Subcutaneous abdominal adipose tissue (tissue), 5 donors: ENCODE measurements at regions not wholly inside any gene's neighbourhood (a gene's known extent, or its start where the extent isn't known, plus 50 kb on each side); places are given as distances from the start of the nearest gene placed in this dataset.

Experiments
- H3K27ac ChIP-seq: one replicate; pipeline ENCODE4 v1.7.0; 2013; ENCODE audit warnings: low read depth, mild to moderate bottlenecking, inconsistent platforms, low read length, moderate library complexity
- H3K27me3 ChIP-seq, 5 donors: one replicate each; pipeline ENCODE4 v1.7.0; 2013; ENCODE audit warnings: low read length in 5 of 5, inconsistent platforms in 1 of 5; ENCODE audit not compliant: control insufficient read depth in 5 of 5, insufficient read depth in 4 of 5
- H3K36me3 ChIP-seq, 5 donors: one replicate each; pipeline ENCODE4 v1.7.0; 2013; ENCODE audit warnings: low read length in 5 of 5; ENCODE audit not compliant: control insufficient read depth in 5 of 5, insufficient read depth in 5 of 5
- H3K4me1 ChIP-seq, 5 donors: one replicate each; pipeline ENCODE4 v1.7.0; 2013; ENCODE audit warnings: low read length in 5 of 5, mild to moderate bottlenecking in 3 of 5, moderate library complexity in 1 of 5; ENCODE audit not compliant: control insufficient read depth in 5 of 5, insufficient read depth in 5 of 5
- H3K4me3 ChIP-seq, 5 donors: one replicate each; pipeline ENCODE4 v1.7.0; 2013; ENCODE audit warnings: low read length in 5 of 5, low read depth in 1 of 5
- H3K9ac ChIP-seq, 5 donors: one replicate each; pipeline ENCODE4 v1.7.0; 2013; ENCODE audit warnings: low read length in 5 of 5, mild to moderate bottlenecking in 4 of 5, moderate library complexity in 3 of 5
- H3K9me3 ChIP-seq, 5 donors: one replicate each; pipeline ENCODE4 v1.7.0; 2013; ENCODE audit warnings: low read length in 5 of 5; ENCODE audit not compliant: control insufficient read depth in 5 of 5
- donor health status: healthy.
- donor health status: healthy.
- donor health status: healthy.
- donor health status: healthy.
- donor health status: healthy.

DNA sequence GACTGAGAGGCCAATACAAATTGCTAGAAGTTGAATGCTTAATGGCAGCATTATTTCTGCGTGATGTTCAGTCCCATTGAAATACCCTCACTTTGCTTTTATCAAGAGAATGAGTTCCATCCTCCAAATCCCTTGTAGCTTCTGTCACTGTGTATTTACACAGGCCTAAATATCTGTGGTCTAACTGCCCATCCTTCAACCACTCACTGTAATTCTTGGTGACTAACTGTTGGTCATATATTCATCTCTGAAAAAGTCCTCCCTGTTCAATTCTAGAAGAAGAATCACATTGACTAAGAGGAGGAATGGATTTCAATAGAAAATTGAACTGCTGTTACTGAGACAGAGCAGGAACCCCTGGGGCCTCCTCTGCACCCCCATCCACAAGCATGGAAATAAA lies 74.2 kb upstream of the L3MBTL4 start:
- no peak overlapping the region for H3K4me3 ChIP-seq
- H3K4me1 ChIP-seq = no peaks in the 10 kb centered on the region
- H3K9ac ChIP-seq = no peak overlapping the region
- no peak overlapping the region for H3K27ac ChIP-seq
- H3K36me3 ChIP-seq = no peaks in the 10 kb centered on the region
- H3K27me3 ChIP-seq = peaks cover 0 to 4% (median 0%) of the 10 kb centered on the region in 5 donors
- H3K9me3 ChIP-seq = no peaks in the 10 kb centered on the region

DNA sequence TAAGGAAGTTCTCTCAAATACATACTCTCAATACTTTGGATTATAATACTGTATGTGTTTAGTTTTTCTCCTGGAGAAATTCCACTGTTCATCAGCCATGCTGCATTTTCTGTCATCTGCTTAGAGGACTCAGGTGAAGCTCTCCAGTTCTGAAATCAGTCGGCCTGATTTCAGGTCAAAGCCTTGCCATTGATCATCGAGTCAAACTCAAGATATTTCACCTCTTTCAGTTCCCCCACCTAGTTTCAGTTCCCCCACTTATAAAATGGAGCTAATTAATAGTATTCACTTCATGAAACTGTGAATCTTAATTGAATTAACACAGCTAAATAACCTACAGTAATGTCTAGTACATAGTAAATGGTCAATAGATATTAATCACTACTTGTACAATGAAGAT lies 75.3 kb upstream of the L3MBTL4 start:
- Histone ChIP-seq H3K9ac (no peak overlapping the region), H3K27me3 (peaks cover 0 to 4% (median 0%) of the 10 kb centered on the region in 5 donors), H3K4me1 (no peaks in the 10 kb centered on the region), H3K36me3 (no peaks in the 10 kb centered on the region), H3K9me3 (no peaks in the 10 kb centered on the region), H3K4me3 (no peak overlapping the region), H3K27ac (no peak overlapping the region)

DNA sequence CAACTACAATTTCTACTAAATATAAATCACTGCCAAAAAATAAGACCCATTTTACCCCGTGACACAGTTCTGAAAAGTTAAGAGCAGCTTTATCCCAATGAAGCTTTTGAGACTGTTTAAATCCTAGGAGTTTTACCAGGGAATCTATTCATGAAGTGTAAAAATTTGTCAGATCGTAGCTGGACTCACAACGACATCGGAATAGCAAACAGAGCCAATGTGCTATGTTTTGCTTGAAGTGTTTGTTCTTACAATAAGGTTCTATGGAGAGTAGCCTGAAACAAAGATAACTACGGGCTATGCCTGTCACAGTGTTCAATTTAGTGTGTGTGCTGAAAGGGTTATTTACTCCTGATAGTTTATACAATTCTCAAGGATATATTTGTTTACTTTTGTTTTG lies 78.5 kb upstream of the L3MBTL4 start:
- no peaks in the 10 kb centered on the region for H3K27me3 ChIP-seq

DNA sequence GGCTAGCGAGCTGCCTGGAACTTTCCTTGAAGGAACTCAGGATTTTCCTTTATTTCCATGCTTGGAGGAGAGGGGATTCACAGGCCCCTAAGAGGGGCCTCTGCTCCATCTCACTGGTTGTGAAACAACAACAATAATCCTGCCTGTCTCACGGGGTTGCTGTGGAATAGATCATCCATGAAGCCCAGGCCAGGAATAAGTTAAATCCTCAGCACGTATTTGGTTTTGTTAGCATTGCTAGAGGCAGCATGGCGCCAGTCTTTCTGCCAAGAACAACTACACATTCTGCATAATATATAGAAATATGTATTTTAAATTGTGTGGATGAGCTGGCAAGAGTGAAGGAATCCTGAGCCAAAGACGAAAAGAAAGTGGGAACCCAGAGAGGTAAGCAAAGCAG lies 80.8 kb upstream of the L3MBTL4 start:
- Histone ChIP-seq H3K36me3 (no peaks in the 10 kb centered on the region), H3K4me1 (no peaks in the 10 kb centered on the region), H3K9ac (no peak overlapping the region), H3K9me3 (no peaks in the 10 kb centered on the region), H3K4me3 (no peak overlapping the region), H3K27me3 (no peaks in the 10 kb centered on the region), H3K27ac (no peak overlapping the region)

More for the DNA sequence above, 78.5 kb upstream of the L3MBTL4 start:
- H3K36me3 ChIP-seq = no peaks in the 10 kb centered on the region
- H3K9ac ChIP-seq = no peak overlapping the region
- H3K4me3 ChIP-seq = no peak overlapping the region
- H3K4me1 ChIP-seq = no peaks in the 10 kb centered on the region
- no peaks in the 10 kb centered on the region for H3K9me3 ChIP-seq
- no peak overlapping the region for H3K27ac ChIP-seq

DNA sequence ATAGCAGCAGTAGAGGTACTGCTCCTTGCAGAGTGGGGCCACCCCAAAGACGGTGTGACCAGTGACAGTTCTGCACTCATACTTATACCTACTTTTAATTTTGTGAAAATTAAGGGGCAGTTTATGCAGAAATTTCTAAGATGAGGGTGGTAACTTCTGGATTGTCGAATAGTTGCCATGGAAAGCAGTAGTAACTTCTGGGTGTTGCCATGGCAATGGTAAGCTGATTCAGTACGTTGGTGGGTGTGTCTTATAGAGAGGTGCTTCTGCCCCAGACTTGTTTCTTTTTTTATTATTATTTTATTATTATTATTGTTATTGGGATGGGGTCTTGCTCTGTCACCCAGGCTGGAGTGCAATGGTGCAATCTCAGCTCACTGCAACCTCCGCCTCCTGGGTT lies 82.8 kb upstream of the L3MBTL4 start:
- no peak overlapping the region for H3K9ac ChIP-seq
- H3K4me3 ChIP-seq = no peak overlapping the region
- H3K4me1 ChIP-seq = no peaks in the 10 kb centered on the region
- H3K9me3 ChIP-seq = no peaks in the 10 kb centered on the region
- H3K27me3 ChIP-seq = no peaks in the 10 kb centered on the region
- no peaks in the 10 kb centered on the region for H3K36me3 ChIP-seq
- no peak overlapping the region for H3K27ac ChIP-seq

DNA sequence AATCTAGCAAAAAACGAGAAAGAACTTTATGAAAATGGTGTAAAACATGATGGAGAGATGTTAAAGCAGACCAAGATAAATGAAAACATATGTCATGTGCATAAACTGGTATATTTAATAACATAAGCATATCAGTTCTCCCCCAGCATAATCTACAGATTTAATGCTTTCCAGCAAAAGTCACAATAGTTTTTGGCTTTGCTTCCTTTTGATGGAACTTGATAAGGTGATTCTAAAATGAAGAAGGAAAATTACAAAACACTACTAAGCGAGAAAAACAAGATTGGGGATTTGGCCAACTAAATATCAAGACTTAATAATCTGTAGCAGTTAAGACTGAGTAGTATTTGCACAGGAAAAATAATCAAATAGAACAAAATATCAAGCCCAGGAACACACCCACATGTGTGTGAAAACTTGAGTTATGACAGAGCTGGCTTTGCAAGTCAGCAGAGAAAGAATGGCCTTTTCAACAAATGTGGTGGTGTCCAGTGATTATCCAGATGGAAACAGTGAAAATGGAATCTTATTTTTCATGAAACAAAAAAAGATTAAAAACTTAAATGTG lies 83.7 kb upstream of the L3MBTL4 start:
- Histone ChIP-seq H3K4me3 (no peak overlapping the region), H3K4me1 (no peaks in the 10 kb centered on the region), H3K27ac (no peak overlapping the region), H3K9ac (no peak overlapping the region), H3K27me3 (no peaks in the 10 kb centered on the region), H3K9me3 (no peaks in the 10 kb centered on the region), H3K36me3 (no peaks in the 10 kb centered on the region)

DNA sequence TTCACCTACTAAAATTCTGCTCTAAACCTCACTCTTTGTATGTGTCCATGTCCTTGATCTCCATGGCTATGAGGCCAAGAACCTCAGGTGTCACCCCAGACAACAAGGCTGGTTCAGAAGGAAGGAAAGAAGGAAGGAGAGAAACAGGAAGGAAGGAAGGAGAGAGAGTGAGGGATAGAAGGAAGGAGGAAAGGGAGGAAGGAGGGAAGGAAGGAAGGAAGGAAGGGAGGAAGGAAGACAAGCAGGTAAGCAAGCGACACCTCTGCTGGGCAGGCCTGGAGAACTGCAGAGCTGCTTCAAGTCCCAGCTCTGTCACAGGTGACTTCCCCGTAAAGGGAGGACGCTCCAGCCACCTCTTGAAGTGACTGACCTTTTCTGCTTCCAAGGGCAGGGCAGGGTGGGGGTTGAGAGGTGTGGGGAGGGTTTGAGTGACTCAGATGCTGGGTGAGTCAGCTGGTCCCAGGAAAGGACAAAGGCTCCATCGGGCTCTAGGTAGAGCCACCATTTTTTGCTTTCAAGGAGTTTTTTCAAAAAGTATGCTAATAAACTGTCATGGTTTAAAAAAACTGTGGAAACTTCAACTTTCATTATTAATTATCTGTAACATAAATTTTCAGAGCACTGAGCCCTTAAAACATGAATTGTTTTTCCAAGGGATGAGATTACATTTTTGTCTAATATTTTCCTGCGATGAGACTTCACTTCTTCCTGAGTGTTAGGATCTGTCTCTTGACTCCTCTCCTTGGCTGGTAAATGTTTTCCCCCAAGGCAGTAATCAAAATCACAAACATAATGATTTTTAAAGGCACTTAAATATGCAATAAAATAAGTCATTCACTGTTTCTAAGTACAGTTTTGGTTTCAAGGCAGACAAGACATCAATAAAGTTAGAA lies 90.1 kb upstream of the L3MBTL4 start:
- Histone ChIP-seq H3K27me3 (no peaks in the 10 kb centered on the region), H3K9me3 (no peaks in the 10 kb centered on the region), H3K9ac (no peak overlapping the region), H3K27ac (no peak overlapping the region), H3K4me1 (no peaks in the 10 kb centered on the region), H3K36me3 (no peaks in the 10 kb centered on the region), H3K4me3 (no peak overlapping the region)

DNA sequence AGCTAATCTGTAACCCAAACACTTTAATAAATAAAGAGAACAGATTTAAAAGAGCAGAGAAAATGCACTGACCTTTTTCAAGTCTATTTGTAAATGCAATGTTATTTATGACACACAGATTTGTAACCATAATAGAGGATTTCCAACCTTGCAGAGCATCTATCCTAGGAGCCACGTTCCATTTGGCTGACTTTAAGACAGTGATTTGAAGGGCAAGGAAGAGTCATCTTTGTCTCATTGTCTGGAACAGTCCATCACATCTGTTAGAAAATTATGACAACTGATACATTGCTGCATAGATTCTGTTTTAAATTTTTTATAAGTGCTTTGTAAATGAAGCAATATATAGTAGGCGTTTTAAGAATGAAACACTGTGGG lies 90.8 kb upstream of the L3MBTL4 start:
- Histone ChIP-seq H3K36me3 (no peaks in the 10 kb centered on the region), H3K27me3 (no peaks in the 10 kb centered on the region), H3K27ac (no peak overlapping the region), H3K4me3 (no peak overlapping the region), H3K4me1 (no peaks in the 10 kb centered on the region), H3K9me3 (no peaks in the 10 kb centered on the region), H3K9ac (no peak overlapping the region)

DNA sequence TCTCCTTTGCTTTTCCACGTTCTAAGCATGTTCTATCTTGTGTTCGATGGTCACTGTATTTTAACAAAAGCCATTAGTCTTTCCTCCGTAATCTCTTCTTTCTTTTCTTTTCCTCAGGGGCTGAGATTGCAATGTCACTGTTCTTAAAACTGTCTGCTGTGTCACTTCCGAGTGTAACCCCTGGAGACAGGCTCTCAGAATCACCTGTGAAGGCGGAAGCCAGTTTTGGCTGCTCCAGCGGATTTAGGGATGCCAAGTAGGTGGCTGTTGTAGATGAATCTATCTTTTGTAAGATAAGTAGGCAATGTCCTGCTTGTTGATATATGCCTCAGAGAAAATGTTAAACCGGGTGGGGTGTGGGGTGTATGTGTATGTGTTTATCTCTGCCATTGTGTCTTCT lies 94.7 kb upstream of the L3MBTL4 start:
- Histone ChIP-seq H3K4me3 (no peak overlapping the region), H3K36me3 (no peaks in the 10 kb centered on the region), H3K9ac (no peak overlapping the region), H3K4me1 (no peaks in the 10 kb centered on the region), H3K27ac (no peak overlapping the region), H3K9me3 (peaks cover 0 to 1% (median 0%) of the 10 kb centered on the region in 5 donors), H3K27me3 (no peaks in the 10 kb centered on the region)

DNA sequence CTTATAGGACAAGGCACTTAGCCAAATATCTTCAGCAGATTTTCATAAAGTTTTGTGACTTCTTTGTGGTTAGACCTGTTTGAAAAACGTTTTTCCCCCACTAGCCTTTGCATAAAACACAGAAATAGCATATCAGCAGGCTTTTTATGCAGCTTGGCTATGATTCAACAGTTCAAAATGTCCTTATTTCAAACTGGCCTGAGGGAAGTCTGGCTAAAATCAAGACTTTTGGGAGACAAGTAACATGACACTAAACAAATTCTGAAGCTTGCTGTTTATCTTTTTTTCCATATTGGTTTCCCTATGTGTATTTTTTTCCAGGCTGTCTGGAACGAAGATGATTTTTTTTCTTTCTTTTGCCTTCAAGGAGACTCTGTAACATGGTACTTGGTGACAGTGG lies 95.1 kb upstream of the L3MBTL4 start:
- no peak overlapping the region for H3K9ac ChIP-seq
- no peak overlapping the region for H3K27ac ChIP-seq
- no peaks in the 10 kb centered on the region for H3K27me3 ChIP-seq
- H3K9me3 ChIP-seq = peaks cover 0 to 4% (median 0%) of the 10 kb centered on the region in 5 donors
- no peaks in the 10 kb centered on the region for H3K4me1 ChIP-seq
- no peaks in the 10 kb centered on the region for H3K36me3 ChIP-seq
- H3K4me3 ChIP-seq = no peak overlapping the region
